ENCODE measurements at regions not wholly inside any gene's neighbourhood (a gene's known extent, or its start where the extent isn't known, plus 50 kb on each side); places are given as distances from the start of the nearest gene placed in this dataset.

DNA sequence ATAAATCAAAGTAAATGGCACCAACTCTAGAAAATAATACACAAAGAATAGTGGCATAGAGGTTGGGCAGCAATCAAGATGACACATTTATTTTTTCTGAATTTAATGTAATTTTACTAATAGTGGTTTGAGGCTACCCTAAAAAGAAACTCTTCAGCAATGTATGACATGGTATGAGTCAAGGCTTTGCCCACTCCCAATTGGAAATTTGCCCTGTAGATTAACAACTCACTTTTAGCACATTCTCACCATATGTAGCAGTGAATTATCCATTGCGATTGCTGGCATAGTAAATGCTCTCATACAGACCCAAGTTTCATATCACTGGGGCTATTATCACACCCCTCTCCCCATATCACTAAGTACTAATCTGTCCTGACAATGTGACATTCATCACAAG lies 832.1 kb upstream of the ZNF608 start:
- TF ChIP-seq, protein P1, sequence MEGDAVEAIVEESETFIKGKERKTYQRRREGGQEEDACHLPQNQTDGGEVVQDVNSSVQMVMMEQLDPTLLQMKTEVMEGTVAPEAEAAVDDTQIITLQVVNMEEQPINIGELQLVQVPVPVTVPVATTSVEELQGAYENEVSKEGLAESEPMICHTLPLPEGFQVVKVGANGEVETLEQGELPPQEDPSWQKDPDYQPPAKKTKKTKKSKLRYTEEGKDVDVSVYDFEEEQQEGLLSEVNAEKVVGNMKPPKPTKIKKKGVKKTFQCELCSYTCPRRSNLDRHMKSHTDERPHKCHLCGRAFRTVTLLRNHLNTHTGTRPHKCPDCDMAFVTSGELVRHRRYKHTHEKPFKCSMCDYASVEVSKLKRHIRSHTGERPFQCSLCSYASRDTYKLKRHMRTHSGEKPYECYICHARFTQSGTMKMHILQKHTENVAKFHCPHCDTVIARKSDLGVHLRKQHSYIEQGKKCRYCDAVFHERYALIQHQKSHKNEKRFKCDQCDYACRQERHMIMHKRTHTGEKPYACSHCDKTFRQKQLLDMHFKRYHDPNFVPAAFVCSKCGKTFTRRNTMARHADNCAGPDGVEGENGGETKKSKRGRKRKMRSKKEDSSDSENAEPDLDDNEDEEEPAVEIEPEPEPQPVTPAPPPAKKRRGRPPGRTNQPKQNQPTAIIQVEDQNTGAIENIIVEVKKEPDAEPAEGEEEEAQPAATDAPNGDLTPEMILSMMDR (IDR thresholded peaks at IDR 0.05): no peak
- TF ChIP-seq POLR2AphosphoS5 (IDR thresholded peaks at IDR 0.05) (no peak), EP300 (IDR thresholded peaks at IDR 0.05) (no peak), POLR2A (IDR thresholded peaks at IDR 0.05) (no peak)

Measured in suprapubic skin (tissue), 4 donors.